ENCODE measurements at regions not wholly inside any gene's neighbourhood (a gene's known extent, or its start where the extent isn't known, plus 50 kb on each side); places are given as distances from the start of the nearest gene placed in this dataset.
A peak's percentile ranks its signal among the peaks of the same experiment; 100 is the strongest.

DNA sequence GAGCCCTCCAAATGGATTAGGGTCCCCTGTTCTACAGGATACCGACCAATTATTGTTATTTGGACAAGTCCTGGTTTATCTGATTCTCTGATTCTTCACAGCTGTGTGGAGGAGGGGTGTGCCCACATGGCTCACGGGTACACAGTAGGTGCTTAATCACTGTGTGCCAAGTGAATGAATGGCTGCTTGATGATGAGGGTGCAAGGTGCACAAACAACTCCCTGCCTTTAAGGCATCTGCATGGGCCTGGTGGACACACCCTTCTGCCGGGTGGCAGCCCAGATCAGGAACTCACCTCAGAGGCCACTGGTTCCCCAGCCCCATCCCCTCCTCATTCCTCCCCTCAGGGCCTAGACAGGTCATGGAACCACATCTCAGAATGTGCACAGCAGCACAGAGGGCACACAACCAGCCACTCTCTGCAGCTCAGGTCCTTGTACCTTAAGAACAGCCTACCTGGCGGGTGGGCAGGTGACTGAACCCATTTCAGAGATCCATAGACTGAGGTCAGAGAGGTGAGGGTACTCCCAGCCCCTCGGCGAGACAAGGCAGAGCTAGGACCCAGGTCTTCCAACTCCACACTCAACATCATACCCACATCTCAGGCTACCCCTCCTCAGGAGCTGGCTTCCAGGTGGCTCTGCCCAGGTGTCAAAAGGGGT, 50.3 kb downstream of the SHANK2 start:
- no peak for DNase-seq (ENCODE audit: low spot score)

DNA sequence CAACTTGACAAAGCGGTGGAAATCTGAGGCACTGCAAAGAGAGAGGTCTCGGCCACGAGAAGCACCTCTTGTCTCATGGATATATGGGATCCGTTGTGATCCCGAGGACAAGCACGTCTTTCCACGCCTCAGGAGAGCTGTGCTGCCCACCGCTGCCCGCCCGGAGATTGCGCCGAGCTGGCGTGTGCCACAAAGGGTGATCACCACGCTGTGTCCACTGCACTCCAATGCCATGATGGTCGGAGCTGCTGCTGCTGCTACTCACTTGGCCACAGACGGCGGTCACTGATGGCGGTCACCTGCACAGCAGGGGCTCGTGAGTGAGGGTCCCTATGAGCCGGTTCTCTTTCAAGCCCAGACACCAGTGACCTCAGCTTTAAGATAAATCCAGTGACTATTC, 51.1 kb downstream of the SHANK2 start:
- DNase-seq (ENCODE audit: low spot score), result no peak

DNA sequence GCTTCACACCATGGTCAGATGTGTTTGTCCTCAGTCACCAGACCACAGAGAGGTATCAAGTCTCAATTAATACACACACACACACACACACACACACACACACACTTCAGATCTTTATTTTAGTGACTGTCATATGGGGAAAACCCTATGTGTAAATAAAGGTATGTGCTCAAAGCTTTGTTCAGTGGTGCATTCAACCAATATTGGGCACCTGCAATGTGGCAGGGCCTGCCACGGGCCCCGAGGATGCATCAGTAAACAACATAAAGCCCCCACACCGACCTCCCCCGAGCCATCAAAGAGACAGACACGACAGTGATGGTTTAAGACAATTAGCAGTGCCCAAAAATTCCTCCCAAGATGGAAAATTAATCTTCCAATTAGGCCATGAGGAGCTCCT, 51.6 kb downstream of the SHANK2 start:
- no peak for DNase-seq (ENCODE audit: low spot score)

DNA sequence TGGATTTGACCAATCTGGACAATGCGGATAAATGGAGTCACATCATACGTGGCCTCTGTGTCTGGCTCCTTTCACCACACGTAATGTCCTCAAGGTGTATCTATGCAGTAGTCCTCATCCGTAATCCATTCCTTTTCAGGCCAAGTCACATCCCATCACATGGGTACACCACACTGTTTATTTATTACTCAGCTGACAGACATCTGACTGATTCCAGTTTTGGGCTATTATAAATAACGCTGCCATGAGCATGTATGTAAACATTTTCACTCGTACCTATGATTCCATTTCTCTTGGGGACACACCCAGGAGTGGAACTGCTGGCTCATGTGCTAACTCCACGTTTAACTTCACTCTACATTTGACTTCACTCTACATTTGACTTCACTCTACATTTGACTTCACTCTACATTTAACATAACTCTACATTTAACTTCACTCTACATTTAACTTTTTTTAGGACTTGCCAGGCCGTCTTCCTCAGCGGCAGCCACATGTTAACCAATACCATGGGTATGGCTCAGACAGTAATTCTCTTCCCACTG, 52.1 kb downstream of the SHANK2 start:
- no peak for DNase-seq (ENCODE audit: low spot score)

DNA sequence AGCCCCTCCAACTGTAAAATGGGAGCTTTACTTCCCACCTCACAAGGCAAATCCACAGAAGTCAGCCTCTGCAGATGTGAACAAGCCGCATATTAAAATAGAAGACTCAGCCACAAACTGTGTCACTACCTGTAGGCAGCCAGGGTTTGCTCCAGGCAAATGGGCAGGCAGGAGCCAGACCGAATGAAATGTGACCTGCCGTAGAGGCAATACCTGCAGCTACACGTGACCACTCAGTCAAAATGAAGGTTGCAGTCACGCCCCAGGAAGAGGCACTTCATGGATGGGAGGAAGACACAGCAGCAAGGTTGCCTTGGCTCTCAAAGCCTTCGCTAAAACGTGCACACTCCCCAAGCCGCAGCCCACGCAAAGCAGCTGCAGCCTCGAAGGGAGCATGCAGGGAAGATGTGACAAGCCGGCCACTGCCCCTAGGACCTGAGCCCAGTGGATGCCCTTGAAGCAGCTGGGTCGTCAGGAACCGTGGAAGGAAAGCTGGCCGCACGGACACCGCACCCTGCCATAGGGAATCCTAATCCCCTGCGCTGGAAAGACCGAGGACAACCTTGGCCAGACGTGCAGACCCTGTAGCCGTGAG, 53.1 kb downstream of the SHANK2 start:
- no peak for DNase-seq (ENCODE audit: low spot score)

DNA sequence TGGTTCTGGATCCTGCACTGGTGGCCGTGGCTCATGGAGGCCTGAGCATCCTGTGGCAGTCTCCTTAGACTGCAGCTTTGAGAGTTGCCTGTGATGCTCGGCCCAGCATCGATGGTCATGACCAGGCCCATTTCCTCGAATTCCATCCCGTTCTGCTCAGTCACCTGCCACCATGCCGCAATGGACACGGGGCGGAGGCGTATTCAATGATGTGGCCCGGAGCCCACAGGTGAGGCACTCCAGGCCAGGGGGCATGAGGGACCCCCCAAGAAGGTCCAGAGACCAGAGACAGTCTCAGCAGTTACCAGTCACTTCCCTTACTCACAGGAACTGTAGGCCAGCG, 53.6 kb downstream of the SHANK2 start:
- DNase-seq (ENCODE audit: low spot score), result no peak

DNA sequence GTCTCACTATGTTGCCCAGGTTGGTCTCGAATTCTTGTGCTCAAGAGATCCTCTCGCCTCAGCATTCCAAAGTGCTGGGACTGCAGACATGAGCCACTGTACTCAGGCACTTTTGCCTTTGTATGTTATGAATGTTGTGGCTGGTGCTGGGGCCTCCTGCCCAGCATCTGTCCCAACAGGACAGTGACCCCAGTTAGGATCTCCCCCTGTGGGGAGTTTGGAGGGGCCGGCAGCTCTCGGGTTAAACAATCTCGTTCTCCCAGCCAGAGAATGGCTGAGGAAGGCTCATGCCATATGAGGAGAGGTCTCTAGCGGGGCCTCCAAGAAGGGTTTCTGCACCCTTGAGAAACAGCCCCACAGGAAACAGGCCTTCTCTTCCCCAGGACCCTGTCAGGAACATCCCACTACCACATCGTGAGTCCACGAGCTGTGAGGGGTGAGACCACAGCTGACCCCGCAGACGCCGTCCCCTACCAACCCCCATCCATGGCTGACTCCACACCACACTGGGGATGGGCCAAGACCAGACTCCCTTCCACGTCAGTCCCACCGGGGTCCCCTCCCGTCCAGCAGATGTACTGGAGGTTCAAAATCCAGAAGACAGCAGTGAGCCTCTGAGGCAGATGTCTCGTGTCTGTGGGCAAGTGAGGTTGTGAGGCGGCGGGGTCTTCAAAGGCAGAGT, 54.1 kb downstream of the SHANK2 start:
- DNase-seq (ENCODE audit: low spot score), result no peak

DNA sequence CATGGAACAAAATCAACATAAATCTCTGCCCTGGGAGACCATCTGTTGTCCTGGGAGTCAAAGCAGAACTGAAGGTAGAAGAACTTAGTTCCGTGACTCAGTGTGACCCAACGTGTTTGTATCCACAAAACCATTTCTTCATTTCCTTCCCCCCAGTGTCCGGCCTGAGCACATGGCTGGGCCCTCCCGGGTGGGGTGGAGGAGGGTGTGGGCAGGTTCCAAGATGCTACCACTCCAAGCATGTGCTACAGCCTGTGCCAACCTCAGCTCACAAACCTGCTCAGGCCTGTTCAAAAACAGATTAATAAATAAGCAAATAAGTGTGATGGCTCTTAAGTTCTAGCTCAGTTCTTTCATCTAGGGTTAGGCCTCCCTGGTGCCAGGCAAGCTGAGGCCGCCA, 55.3 kb downstream of the SHANK2 start:
- no peak for DNase-seq (ENCODE audit: low spot score)

DNA sequence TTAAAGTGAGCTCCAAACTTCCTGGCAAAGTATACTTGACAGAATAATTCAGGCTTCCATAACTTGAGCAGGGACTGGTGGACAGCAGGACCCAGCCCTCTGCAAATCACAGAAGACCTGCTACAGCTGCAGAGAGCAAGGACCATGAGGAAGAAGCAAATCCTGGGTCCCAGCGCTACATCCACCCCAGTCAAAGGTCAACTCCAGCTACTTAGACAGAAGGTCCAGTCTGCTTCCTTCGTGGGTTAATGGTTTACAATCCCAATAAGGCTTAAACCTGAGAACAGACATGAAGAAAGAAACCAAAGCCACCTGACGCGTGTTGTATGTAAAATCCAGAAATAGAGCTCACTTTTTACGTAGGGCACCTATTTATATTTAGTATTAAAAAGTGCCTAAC, 57.7 kb downstream of the SHANK2 start:
- DNase-seq (ENCODE audit: low spot score), result peak; percentile 47

DNA sequence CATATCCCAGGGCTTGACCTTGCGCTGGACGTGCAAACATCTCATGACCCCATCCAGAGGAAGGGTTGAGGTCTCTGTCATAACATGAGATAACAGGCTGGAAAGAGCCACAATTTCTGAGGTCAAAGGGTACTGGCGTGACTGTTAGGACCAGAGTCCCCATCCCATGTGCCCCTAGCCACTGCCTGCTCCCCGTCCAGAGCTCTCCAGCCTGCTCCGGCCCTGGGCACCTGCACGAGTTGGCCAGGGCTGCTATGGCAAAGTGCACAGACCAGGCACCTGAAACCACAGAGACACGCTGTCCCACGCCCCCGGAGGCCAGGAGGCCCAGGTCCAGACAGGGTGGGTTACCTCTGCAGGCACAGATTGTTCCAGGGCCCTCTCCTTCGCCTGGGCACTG, 58.9 kb downstream of the SHANK2 start:
- peak; percentile 66 for DNase-seq (ENCODE audit: low spot score)

DNA sequence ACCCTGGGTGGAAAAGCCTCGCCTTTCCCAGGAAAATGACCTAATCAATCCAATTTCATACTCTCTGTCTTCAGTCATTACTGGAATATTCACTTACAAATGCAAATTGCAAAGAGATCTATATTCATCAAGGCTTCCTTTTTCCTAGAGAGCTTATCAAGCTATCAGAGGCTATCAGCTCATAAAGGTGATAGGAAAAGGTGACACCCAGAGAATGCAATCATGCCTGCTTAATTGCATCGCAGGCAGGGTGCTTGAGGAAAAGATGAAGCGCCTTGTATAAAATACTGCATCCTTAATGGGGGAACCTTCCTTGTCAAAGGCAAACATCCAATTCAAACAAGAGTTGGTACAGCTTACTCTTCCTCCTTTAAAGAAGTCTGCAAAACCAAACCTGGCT, 59.7 kb downstream of the SHANK2 start:
- DNase-seq (ENCODE audit: low spot score), result no peak

DNA sequence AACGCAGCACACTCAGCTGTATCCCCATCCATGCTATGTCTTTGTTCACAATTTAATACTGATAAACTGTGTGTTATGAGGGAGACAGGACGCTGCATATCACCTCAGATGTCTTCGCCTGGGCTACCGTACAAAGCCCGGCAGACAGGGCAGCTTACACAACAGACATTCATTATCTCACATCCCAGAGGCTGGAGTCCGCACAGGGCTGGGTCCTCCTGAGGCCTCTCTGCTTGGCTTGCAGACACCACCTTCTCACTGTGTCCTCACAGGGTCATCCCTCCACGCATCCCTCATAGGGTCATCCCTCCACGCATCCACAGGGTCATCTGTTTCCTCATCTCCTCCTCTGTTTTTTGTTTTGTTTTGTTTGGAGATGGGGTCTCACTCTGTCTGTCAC, 61.2 kb downstream of the SHANK2 start:
- DNase-seq (ENCODE audit: low spot score), result no peak

DNA sequence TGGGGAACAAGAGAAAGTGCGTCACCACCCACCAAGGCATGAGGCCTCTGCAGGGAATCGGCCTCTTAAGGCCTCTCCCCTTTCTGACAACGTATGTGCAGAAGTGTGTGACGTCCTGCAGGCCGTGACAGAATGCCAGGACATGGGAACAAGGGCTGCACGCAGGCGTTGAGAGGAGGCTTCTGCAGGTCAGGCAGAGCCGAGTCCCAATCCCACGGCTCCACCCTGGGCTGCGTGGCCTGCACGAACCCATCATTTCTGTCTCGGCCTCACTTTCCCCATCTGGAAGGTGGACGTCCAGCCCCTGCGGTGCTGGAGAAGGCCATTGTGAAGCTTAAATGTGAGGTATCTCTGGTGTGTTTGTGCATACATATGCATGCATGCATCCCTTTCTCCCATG, 61.8 kb downstream of the SHANK2 start:
- DNase-seq (ENCODE audit: low spot score), result no peak

DNA sequence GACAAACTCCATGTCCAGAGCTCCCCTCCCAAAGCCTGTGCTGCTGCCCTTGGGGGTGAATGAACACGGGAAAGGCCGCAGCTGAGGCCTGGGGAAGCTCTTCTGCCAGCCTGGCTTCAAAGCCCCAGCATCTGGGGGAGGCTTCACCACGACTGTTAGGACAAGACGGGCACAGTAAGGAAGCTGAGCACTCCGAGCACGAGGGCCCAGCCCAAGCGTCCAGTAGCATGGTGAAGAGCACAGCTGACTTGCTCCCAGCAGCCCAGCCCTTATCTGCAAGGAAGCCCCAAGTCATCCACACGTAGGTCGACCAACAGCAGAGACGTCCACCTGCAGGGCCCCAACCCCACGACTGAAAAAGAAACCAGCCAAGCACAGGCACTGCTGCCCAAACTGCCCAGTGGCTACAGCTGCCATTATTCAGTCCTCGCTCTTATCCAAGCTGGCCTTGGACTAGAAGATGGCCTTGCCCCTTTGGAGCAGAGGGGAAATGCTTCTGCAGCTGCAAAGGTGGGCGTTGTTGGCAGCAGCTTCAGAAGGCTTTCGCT, 62.5 kb downstream of the SHANK2 start:
- no peak for DNase-seq (ENCODE audit: low spot score)

DNA sequence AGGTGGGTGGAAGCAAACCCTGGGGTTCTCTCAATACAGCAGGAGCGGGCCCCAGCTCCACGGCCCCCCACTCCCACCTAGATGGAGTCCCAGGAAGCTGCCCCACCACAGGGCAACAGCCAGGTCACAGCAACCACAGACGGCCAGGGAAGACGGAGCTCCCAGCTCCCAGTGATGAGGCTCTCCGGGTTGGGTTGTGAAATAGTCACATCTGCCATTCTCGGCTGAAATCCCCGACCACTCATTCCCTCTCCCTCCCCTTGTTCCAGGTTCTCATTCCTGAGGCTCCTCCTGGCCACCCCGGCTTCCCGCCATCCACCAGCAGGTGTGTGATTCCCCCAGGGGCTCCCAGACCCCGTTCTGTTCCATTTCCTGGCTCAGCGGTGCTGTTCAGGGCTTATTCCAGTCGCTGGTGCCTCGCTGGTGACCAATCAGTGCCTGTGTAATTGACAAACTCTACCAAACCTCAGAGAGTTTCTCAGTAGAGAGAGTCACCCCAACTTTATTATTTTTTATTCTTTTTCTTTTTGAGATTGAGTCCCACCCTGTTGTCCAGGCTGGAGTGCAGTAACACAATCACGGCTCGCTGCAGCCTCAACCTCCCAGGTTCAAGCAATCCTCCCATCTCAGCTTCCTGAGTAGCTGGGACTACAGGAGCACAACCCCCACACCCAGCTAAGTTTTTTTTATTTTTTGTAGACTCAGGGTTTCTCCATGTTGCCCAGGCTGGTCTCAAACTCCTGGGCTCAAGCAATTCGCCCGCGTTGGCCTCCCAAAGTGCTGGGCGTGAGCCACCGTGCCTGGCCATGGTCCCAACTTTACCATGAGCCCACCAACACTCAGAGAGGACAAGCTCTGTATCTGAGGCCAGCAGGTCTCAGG, 63.2 kb downstream of the SHANK2 start:
- no peak for DNase-seq (ENCODE audit: low spot score)

DNA sequence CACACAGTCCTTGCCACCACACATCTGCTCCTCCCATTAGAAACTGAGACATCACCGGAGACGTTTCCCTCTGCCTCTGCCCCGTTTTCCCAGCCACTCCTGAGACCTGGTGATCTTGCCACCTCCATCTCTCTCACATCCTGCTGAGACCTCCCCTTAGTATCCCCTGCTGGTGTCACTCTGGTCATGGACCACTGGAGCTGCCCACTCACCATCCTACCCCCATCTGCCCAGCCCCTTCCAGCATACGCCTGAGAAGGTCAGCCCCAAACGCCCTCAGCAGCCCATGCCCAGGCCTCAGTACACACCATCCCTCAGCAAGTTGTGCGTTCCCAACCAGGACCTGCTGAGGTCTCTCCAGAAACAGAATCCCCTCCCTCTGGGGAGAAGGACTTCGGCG, 64.3 kb downstream of the SHANK2 start:
- DNase-seq (ENCODE audit: low spot score), result no peak

DNA sequence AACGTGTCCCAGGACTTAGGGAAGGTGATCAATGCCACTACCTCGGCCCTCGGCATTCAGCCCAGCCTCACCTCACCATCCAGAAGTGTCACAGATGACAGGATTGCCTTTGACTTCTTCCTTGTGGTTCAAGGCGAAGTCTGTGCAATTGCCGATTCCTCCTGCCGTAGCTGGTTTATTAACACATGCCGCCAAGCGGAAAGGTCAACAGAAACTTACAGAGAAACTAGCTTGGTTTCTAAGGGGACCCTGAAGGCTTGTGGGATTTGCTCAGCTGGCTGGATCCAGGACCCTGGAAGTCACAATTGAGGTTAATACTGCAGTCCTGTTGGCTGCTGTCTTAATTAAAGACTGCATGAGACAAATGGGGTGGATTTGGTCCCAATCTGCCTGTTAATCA, 65.6 kb downstream of the SHANK2 start:
- DNase-seq (ENCODE audit: low spot score), result no peak

DNA sequence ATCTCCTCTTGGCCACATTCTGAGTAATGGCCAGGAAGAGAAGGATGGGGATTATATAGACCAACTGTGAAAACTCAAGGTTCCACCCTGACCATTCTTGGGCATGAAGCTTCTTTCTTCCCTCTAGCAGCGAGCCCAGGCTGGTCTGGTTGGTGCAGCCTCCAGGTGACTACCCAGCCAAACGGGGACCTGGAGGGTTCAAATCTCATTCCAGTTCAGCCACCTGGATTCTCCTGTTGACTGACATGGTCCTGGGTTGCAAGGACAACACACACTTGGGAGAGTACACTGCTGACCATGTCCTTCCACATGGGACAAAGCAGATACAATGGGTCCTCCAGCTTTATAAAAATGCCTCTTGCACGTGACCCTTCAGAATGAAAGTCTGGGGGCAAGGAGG, 67.0 kb downstream of the SHANK2 start:
- DNase-seq (ENCODE audit: low spot score), result no peak

DNA sequence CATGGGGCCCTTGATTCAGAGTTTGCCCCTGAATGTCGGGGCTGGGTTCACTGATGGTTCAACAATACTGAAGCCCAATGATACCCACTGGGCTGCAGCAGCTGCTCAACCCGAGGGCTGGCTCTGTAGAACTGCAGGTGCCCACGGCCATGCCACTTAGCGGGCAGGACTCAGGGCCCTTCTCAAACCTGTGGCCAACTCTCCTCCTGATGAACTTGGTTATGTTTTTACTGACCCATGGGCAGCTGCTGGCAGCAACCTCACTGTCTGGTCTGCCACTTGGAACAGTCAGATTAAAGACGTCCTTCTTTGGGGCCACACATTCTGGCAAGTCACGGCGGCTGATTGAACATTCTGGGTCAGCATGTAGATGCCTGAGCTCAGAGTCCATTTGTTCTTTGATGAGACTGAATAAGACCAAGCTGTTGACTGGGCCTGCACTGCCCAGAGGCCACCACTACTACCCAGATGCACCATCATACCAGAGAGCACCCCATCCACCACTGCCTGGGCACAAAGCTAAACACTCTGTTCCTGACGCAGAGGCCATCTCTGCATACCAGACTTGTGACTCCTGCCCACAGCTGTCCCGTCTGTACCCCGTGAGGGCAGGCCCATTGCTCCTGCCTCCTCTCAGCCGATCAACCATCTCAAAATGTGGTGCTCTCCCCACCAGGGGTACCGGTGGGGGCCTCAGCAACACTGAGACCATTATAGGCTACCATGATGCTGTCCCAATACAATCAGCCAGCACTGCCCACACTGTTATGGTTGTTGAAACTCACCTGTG, 67.8 kb downstream of the SHANK2 start:
- no peak for DNase-seq (ENCODE audit: low spot score)

DNA sequence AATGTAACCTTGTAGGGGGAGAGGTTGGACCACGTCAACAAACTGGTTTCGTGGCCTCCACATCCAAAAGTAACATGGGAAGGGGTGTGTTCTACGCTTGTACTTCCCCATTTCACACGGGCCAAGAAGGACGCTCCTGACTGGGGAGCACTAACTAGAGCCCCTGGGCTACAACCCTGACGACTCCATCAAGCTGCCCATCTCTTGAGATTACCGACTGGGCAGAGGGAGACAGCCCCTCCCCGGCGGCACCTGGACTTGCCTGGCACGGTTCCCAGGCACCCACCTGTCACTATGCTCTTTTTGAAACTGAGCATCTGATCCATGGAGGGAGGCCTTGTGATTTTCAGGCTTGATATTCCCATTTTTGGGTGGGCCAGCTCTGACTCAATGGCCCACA, 68.5 kb downstream of the SHANK2 start:
- DNase-seq (ENCODE audit: low spot score), result no peak
